HEK293 (cell line): ENCODE measurements at regions not wholly inside any gene's neighbourhood (a gene's known extent, or its start where the extent isn't known, plus 50 kb on each side); places are given as distances from the start of the nearest gene placed in this dataset.

Experiments
- CTCF ChIA-PET: fragments of 350-600 bp; formaldehyde crosslinking; extraction: SDS; loops from one replicate; lab custom pipeline; 2021; ENCODE audit warnings: antibody characterized with exemption; lab: Yijun Ruan, JAX
- POLR2A ChIA-PET: fragments of 300-600 bp; formaldehyde crosslinking; extraction: SDS; loops from one replicate; lab custom pipeline; 2020; ENCODE audit warnings: antibody characterized with exemption, inconsistent platforms; lab: Yijun Ruan, JAX
- H3K27ac ChIP-seq: fragments of 200-500 bp; sonication (Bioruptor generic); 2 replicates; pipeline ENCODE4 v1.5.1; 2014; ENCODE audit warnings: low read depth, low read length, control low read depth, inconsistent platforms; ENCODE audit errors: extremely low read depth
- H3K36me3 ChIP-seq, 2 experiments: fragments of 200-500 bp in 1 of 2; sonication (Bioruptor generic) in 1 of 2; 1 replicate in 1 of 2; 2 replicates in 1 of 2; pipeline ENCODE4 v1.5.1; 2014 to 2017; ENCODE audit warnings: inconsistent platforms in 2 of 2, low read length in 2 of 2; ENCODE audit not compliant: control insufficient read depth in 2 of 2, insufficient read depth in 1 of 2
- H3K4me1 ChIP-seq: fragments of 200-500 bp; sonication (Bioruptor generic); 2 replicates; pipeline ENCODE4 v1.5.1; 2014; ENCODE audit warnings: mild to moderate bottlenecking, low read length, inconsistent platforms; ENCODE audit not compliant: control insufficient read depth, insufficient read depth
- H3K4me3 ChIP-seq: 2 replicates; pipeline ENCODE4 v1.5.1; 2011; ENCODE audit warnings: low read depth, mild to moderate bottlenecking, control low read depth, low read length, moderate library complexity
- H3K9me3 ChIP-seq: fragments of 200-500 bp; sonication (Bioruptor generic); 2 replicates; pipeline ENCODE4 v1.5.1; 2014; ENCODE audit warnings: low read depth, low read length, inconsistent platforms; ENCODE audit not compliant: control insufficient read depth, insufficient read depth
- PRDM2 ChIP-seq: fragments of 450-650 bp; formaldehyde crosslinking; IDR thresholded peaks from 2 replicates; pipeline ENCODE4 v1.5.1; 2016; ENCODE audit warnings: missing biosample characterization, missing genetic modification characterization, borderline replicate concordance
- SCRT1 ChIP-seq: fragments of 450-650 bp; formaldehyde crosslinking; IDR thresholded peaks from 2 replicates; pipeline ENCODE4 v1.5.1; 2016; ENCODE audit warnings: missing biosample characterization, missing genetic modification characterization, borderline replicate concordance
- ZBTB11 ChIP-seq: fragments of 450-650 bp; formaldehyde crosslinking; conservative IDR thresholded peaks from 2 replicates; pipeline ENCODE4 v1.5.1; 2016; ENCODE audit warnings: low read depth, missing biosample characterization, missing genetic modification characterization
- ZBTB17 ChIP-seq: fragments of 450-650 bp; formaldehyde crosslinking; IDR thresholded peaks from 2 replicates; pipeline ENCODE4 v1.5.1; 2016; ENCODE audit warnings: missing biosample characterization, missing genetic modification characterization
- ZNF112 ChIP-seq: fragments of 450-650 bp; formaldehyde crosslinking; IDR thresholded peaks from 2 replicates; pipeline ENCODE4 v1.5.0; 2017; ENCODE audit warnings: missing biosample characterization, missing genetic modification characterization
- ZNF169 ChIP-seq: fragments of 450-650 bp; formaldehyde crosslinking; IDR thresholded peaks from 2 replicates; pipeline ENCODE4 v1.5.1; 2016; ENCODE audit warnings: missing biosample characterization, missing genetic modification characterization
- ZNF26 ChIP-seq: fragments of 450-650 bp; formaldehyde crosslinking; IDR thresholded peaks from 2 replicates; pipeline ENCODE4 v1.5.1; 2016; ENCODE audit warnings: missing biosample characterization, missing genetic modification characterization
- ZNF274 ChIP-seq, 2 experiments: fragments of 200-500 bp in 1 of 2; fragments of 450-650 bp in 1 of 2; sonication (Bioruptor generic) in 1 of 2; formaldehyde crosslinking in 1 of 2; IDR thresholded peaks; 2 replicates each; pipeline versions ENCODE4 v1.5.1 to v1.6.1; 2014 to 2016; ENCODE audit warnings: borderline replicate concordance in 1 of 2, inconsistent platforms in 1 of 2, low read length in 1 of 2, missing biosample characterization in 1 of 2, missing genetic modification characterization in 1 of 2
- ZNF302 ChIP-seq: fragments of 450-650 bp; formaldehyde crosslinking; IDR thresholded peaks from 2 replicates; pipeline ENCODE4 v1.5.1; 2016; ENCODE audit warnings: missing biosample characterization, missing genetic modification characterization, low read depth
- ZNF394 ChIP-seq: fragments of 450-650 bp; formaldehyde crosslinking; IDR thresholded peaks from 2 replicates; pipeline ENCODE4 v1.5.1; 2016; ENCODE audit warnings: missing biosample characterization, missing genetic modification characterization, mild to moderate bottlenecking, moderate library complexity, borderline replicate concordance
- ZNF488 ChIP-seq: fragments of 450-650 bp; formaldehyde crosslinking; IDR thresholded peaks from 2 replicates; pipeline ENCODE4 v1.5.1; 2016; ENCODE audit warnings: missing biosample characterization, missing genetic modification characterization
- ZNF510 ChIP-seq: fragments of 450-650 bp; formaldehyde crosslinking; IDR thresholded peaks from 2 replicates; pipeline ENCODE4 v1.5.1; 2018; ENCODE audit warnings: mild to moderate bottlenecking, missing genetic modification characterization, missing biosample characterization; ENCODE audit not compliant: insufficient replicate concordance
- ZNF626 ChIP-seq: fragments of 450-650 bp; sonication (Bioruptor Pico); formaldehyde crosslinking; IDR thresholded peaks from 2 replicates; pipeline ENCODE4 v1.5.1; 2018; ENCODE audit warnings: missing biosample characterization, missing genetic modification characterization, inconsistent platforms
- ZNF645 ChIP-seq: fragments of 450-650 bp; formaldehyde crosslinking; IDR thresholded peaks from 2 replicates; pipeline ENCODE4; 2016; ENCODE audit warnings: missing biosample characterization, missing genetic modification characterization
- ZNF701 ChIP-seq: fragments of 450-650 bp; formaldehyde crosslinking; IDR thresholded peaks from 2 replicates; pipeline ENCODE4 v1.5.1; 2016; ENCODE audit warnings: missing biosample characterization, missing genetic modification characterization
- ZNF707 ChIP-seq: fragments of 450-650 bp; formaldehyde crosslinking; IDR thresholded peaks from 2 replicates; pipeline ENCODE4 v1.5.1; 2016; ENCODE audit warnings: missing biosample characterization, missing genetic modification characterization
- ZNF791 ChIP-seq: fragments of 450-650 bp; formaldehyde crosslinking; IDR thresholded peaks from 2 replicates; pipeline ENCODE4 v1.5.1; 2016; ENCODE audit warnings: missing biosample characterization, missing genetic modification characterization

- TF ChIP-seq ZNF488 (tag by site-specific recombination) (no peak), PRDM2 (tag by site-specific recombination) (no peak), ZNF394 (tag by site-specific recombination) (no peak), ZNF26 (tag by site-specific recombination) (no peak), ZNF707 (tag by site-specific recombination) (no peak), ZNF302 (tag by site-specific recombination) (no peak), ZNF274 (IDR thresholded peaks at IDR 0.05; ENCODE audit: low read length) (no peak), ZNF274 (tag by site-specific recombination; IDR thresholded peaks at IDR 0.05; ENCODE audit: borderline replicate concordance) (no peak)
- TF ChIP-seq, all 188 proteins: peak for 0
These were observed 63.1 kb upstream of the MAMDC2 start (continued) for GRCh38 chr9:69980591-69980990.

- Histone ChIP-seq H3K27ac (no peak overlapping the region), H3K4me3 (no peak overlapping the region), H3K9me3 (no peaks in the 10 kb centered on the region), H3K36me3 (no peaks in the 10 kb centered on the region), H3K4me1 (no peaks in the 10 kb centered on the region)
- no peak for TF ChIP-seq ZNF626 (tag by site-specific recombination)
- no peak for TF ChIP-seq SCRT1
- ChIA-PET POLR2A (interaction anchor here (0.6 kb wide), 1 partner anchor 429 kb away, joined by 3 read pairs; no protein-coding TSS in a partner anchor), CTCF (interaction anchor here (0.6 to 5.8 kb wide), 5 partner anchors 11 to 309 kb away, joined by 3 to 31 read pairs (median 16); partner anchors contain the start of gene APBA1)
These were observed 61.8 kb upstream of the MAMDC2 start for GRCh38 chr9:69981686-69982445.

GRCh38 chr9:69984831-69985230, 58.8 kb upstream of the MAMDC2 start:
- Histone ChIP-seq H3K27ac (no peak overlapping the region), H3K4me3 (no peak overlapping the region), H3K9me3 (no peaks in the 10 kb centered on the region), H3K36me3 (no peaks in the 10 kb centered on the region), H3K4me1 (no peaks in the 10 kb centered on the region)
- ChIA-PET CTCF (interaction anchor here (1.0 to 5.8 kb wide), 4 partner anchors 9 to 129 kb away, joined by 4 to 31 read pairs (median 10); no protein-coding TSS in a partner anchor), POLR2A (no interaction called here)
- TF ChIP-seq ZBTB17 (tag by site-specific recombination), result no peak
- no peak for TF ChIP-seq ZNF645 (tag by site-specific recombination)
- TF ChIP-seq ZNF112, result no peak
- TF ChIP-seq ZBTB11 (tag by site-specific recombination), result no peak
- no peak for TF ChIP-seq ZNF701 (tag by site-specific recombination)
- no peak for TF ChIP-seq ZNF169
- TF ChIP-seq ZNF791 (tag by site-specific recombination), result no peak
- no peak for TF ChIP-seq ZNF510
